ENCODE measurements at regions not wholly inside any gene's neighbourhood (a gene's known extent, or its start where the extent isn't known, plus 50 kb on each side); places are given as distances from the start of the nearest gene placed in this dataset.
"Not testable (repeated sequence)": the region's sequence is repeated elsewhere in the genome, so short reads cannot be mapped to it uniquely, and the experiment has no call there.

- ChIA-PET CTCF (no interaction called here), POLR2A (interaction anchor here (1.3 kb wide), 1 partner anchor 571 kb away, joined by 3 read pairs; the partner anchor contains the start of gene SOX4)
- FAIRE-seq (no peak), DNase-seq (ENCODE audit: low read depth, low spot score) (peak; percentile 82)
- no peak overlapping the region for H3K4me2 ChIP-seq (ENCODE audit: insufficient read depth, low read length)
- H3K4me1 ChIP-seq (ENCODE audit: control insufficient read depth, extremely low read depth, insufficient read depth, low read length): peaks cover 4% of the 10 kb centered on the region
- H3K9me1 ChIP-seq (replicated peaks; ENCODE audit: control insufficient read depth, extremely low read depth, insufficient read depth, low read length): no peaks in the 10 kb centered on the region
- H3K79me2 ChIP-seq (ENCODE audit: control insufficient read depth, insufficient read depth, low read length): no peaks in the 10 kb centered on the region
- TF ChIP-seq CTCF (IDR thresholded peaks at IDR 0.05; ENCODE audit: extremely low read depth in 1 of 2, insufficient read depth in 1 of 2, low read depth in 1 of 2, low read length in 2 of 2): no peak
- no peak for TF ChIP-seq MYC (IDR thresholded peaks at IDR 0.05; ENCODE audit: low read depth, low read length)
- no peak for TF ChIP-seq POLR2A (IDR thresholded peaks at IDR 0.05; ENCODE audit: low read depth, low read length)
- no peak for TF ChIP-seq JUN (IDR thresholded peaks at IDR 0.05; ENCODE audit: borderline replicate concordance, insufficient read depth, insufficient read length, low read depth)
- TF ChIP-seq POLR2AphosphoS5 (IDR thresholded peaks at IDR 0.05; ENCODE audit: insufficient read depth, low read depth, low read length): no peak
- TF ChIP-seq EZH2 (IDR thresholded peaks at IDR 0.05; ENCODE audit: borderline replicate concordance, low read depth, low read length, severe bottlenecking): no peak
- TF ChIP-seq MAX (IDR thresholded peaks at IDR 0.05; ENCODE audit: insufficient read depth, insufficient read length): no peak
- no peak for TF ChIP-seq GATA2 (IDR thresholded peaks at IDR 0.05; ENCODE audit: insufficient read depth, insufficient read length, low read depth, low read length)
- TF ChIP-seq FOS (IDR thresholded peaks at IDR 0.05; ENCODE audit: borderline replicate concordance, insufficient read depth, low read length): no peak
- no peak overlapping the region for H2AFZ ChIP-seq (ENCODE audit: low read depth, low read length)
- no peaks in the 10 kb centered on the region for H4K20me1 ChIP-seq (replicated peaks; ENCODE audit: control insufficient read depth, extremely low read depth, insufficient read depth, low read length)
- H3K4me3 ChIP-seq (replicated peaks in 1 of 3; ENCODE audit: insufficient read depth in 1 of 3, low read depth in 1 of 3, low read length in 3 of 3): no peak overlapping the region
- no TSS peak for BruUV-seq (replicated peaks)
- H3K27ac ChIP-seq (ENCODE audit: insufficient read depth, low read depth, low read length): no peak overlapping the region
- dilution Hi-C loops (cut with MboI; ENCODE audit: extremely low pct_ligation_motif_present, low sequenced_read_pairs) (no loop called here), intact Hi-C loops (cut with micrococcal nuclease) (no loop called here)
- H3K36me3 ChIP-seq (ENCODE audit: control insufficient read depth in 2 of 2, extremely low read depth in 1 of 2, insufficient read depth in 2 of 2, low read length in 2 of 2): no peaks in the 10 kb centered on the region
- H3K27me3 ChIP-seq (ENCODE audit: control insufficient read depth in 2 of 2, insufficient read depth in 2 of 2, low read length in 2 of 2): no peaks in the 10 kb centered on the region
- H3K9ac ChIP-seq (replicated peaks; ENCODE audit: extremely low read depth, insufficient read depth, low read length): no peak overlapping the region
- H3K9me3 ChIP-seq (replicated peaks; ENCODE audit: control insufficient read depth, insufficient read depth, low read length): no peaks in the 10 kb centered on the region
These were observed 132.6 kb downstream of the PRL start for GRCh38 chr6:22164236-22164635.

GRCh38 chr6:22171006-22171405 is 125.8 kb downstream of the PRL start:
- H3K27ac ChIP-seq (ENCODE audit: insufficient read depth, low read depth, low read length); POLR2A ChIA-PET; H3K9me3 ChIP-seq (replicated peaks; ENCODE audit: control insufficient read depth, insufficient read depth, low read length); H3K4me3 ChIP-seq (replicated peaks in 1 of 3; ENCODE audit: insufficient read depth in 1 of 3, low read depth in 1 of 3, low read length in 3 of 3); FAIRE-seq; BruUV-seq (replicated peaks); DNase-seq (ENCODE audit: low read depth, low spot score); H3K4me1 ChIP-seq (ENCODE audit: control insufficient read depth, extremely low read depth, insufficient read depth, low read length); H3K36me3 ChIP-seq (ENCODE audit: control insufficient read depth in 2 of 2, extremely low read depth in 1 of 2, insufficient read depth in 2 of 2, low read length in 2 of 2); CTCF ChIA-PET; H3K9me1 ChIP-seq (replicated peaks; ENCODE audit: control insufficient read depth, extremely low read depth, insufficient read depth, low read length); H3K4me2 ChIP-seq (ENCODE audit: insufficient read depth, low read length); H3K9ac ChIP-seq (replicated peaks; ENCODE audit: extremely low read depth, insufficient read depth, low read length); H4K20me1 ChIP-seq (replicated peaks; ENCODE audit: control insufficient read depth, extremely low read depth, insufficient read depth, low read length); H3K27me3 ChIP-seq (ENCODE audit: control insufficient read depth in 2 of 2, insufficient read depth in 2 of 2, low read length in 2 of 2); H2AFZ ChIP-seq (ENCODE audit: low read depth, low read length); intact Hi-C loops (cut with micrococcal nuclease); dilution Hi-C loops (cut with MboI; ENCODE audit: extremely low pct_ligation_motif_present, low sequenced_read_pairs); H3K79me2 ChIP-seq (ENCODE audit: control insufficient read depth, insufficient read depth, low read length): not testable (repeated sequence)

GRCh38 chr6:22171885-22172284 is 125.0 kb downstream of the PRL start:
- not testable (repeated sequence) for FAIRE-seq; H3K27ac ChIP-seq (ENCODE audit: insufficient read depth, low read depth, low read length); BruUV-seq (replicated peaks)

More at GRCh38 chr6:22171885-22172284, 125.0 kb downstream of the PRL start:
- H3K36me3 ChIP-seq (ENCODE audit: control insufficient read depth in 2 of 2, extremely low read depth in 1 of 2, insufficient read depth in 2 of 2, low read length in 2 of 2); H3K79me2 ChIP-seq (ENCODE audit: control insufficient read depth, insufficient read depth, low read length); H3K4me2 ChIP-seq (ENCODE audit: insufficient read depth, low read length); H3K4me1 ChIP-seq (ENCODE audit: control insufficient read depth, extremely low read depth, insufficient read depth, low read length); DNase-seq (ENCODE audit: low read depth, low spot score); dilution Hi-C loops (cut with MboI; ENCODE audit: extremely low pct_ligation_motif_present, low sequenced_read_pairs); intact Hi-C loops (cut with micrococcal nuclease); H3K27me3 ChIP-seq (ENCODE audit: control insufficient read depth in 2 of 2, insufficient read depth in 2 of 2, low read length in 2 of 2); H3K9ac ChIP-seq (replicated peaks; ENCODE audit: extremely low read depth, insufficient read depth, low read length); H4K20me1 ChIP-seq (replicated peaks; ENCODE audit: control insufficient read depth, extremely low read depth, insufficient read depth, low read length); POLR2A ChIA-PET; CTCF ChIA-PET; H2AFZ ChIP-seq (ENCODE audit: low read depth, low read length); H3K9me1 ChIP-seq (replicated peaks; ENCODE audit: control insufficient read depth, extremely low read depth, insufficient read depth, low read length); H3K9me3 ChIP-seq (replicated peaks; ENCODE audit: control insufficient read depth, insufficient read depth, low read length); H3K4me3 ChIP-seq (replicated peaks in 1 of 3; ENCODE audit: insufficient read depth in 1 of 3, low read depth in 1 of 3, low read length in 3 of 3): not testable (repeated sequence)

All from endothelial cell of umbilical vein (primary cell).